Ishikawa (cell line): ENCODE measurements at regions not wholly inside any gene's neighbourhood (a gene's known extent, or its start where the extent isn't known, plus 50 kb on each side); places are given as distances from the start of the nearest gene placed in this dataset.

ENCODE experiments used
- CEBPB ChIP-seq: IDR thresholded peaks from 2 replicates; pipeline ENCODE4 v1.6.1; 2012
- CREB1 ChIP-seq: IDR thresholded peaks from 2 replicates; pipeline ENCODE4 v1.6.1; 2012; ENCODE audit warnings: low read depth
- EGR1 ChIP-seq: IDR thresholded peaks from 2 replicates; pipeline ENCODE4 v1.6.1; 2012
- EP300 ChIP-seq: IDR thresholded peaks from 2 replicates; pipeline ENCODE4 v1.6.1; 2012; ENCODE audit warnings: borderline replicate concordance
- FOXM1 ChIP-seq: IDR thresholded peaks from 2 replicates; pipeline ENCODE4 v1.6.1; 2012; ENCODE audit warnings: low read depth, borderline replicate concordance
- MAX ChIP-seq: IDR thresholded peaks from 2 replicates; pipeline ENCODE4 v1.6.1; 2012
- NFIC ChIP-seq: IDR thresholded peaks from 2 replicates; pipeline ENCODE4 v1.6.1; 2012
- RAD21 ChIP-seq: IDR thresholded peaks from 2 replicates; pipeline ENCODE4 v1.6.1; 2012; ENCODE audit warnings: low read depth
- REST ChIP-seq: IDR thresholded peaks from 2 replicates; pipeline ENCODE4 v1.6.1; 2012; ENCODE audit warnings: low read depth, mild to moderate bottlenecking
- TAF1 ChIP-seq: IDR thresholded peaks from 2 replicates; pipeline ENCODE4 v1.6.1; 2012; ENCODE audit warnings: low read depth, mild to moderate bottlenecking
- TCF12 ChIP-seq: IDR thresholded peaks from 2 replicates; pipeline ENCODE4 v1.6.1; 2012; ENCODE audit warnings: low read depth
- YY1 ChIP-seq: IDR thresholded peaks from 2 replicates; pipeline ENCODE4 v1.6.1; 2012; ENCODE audit warnings: low read depth
- ZBTB7A ChIP-seq: IDR thresholded peaks from 2 replicates; pipeline ENCODE4 v1.6.1; 2012; ENCODE audit warnings: low read depth
- TF ChIP-seq, protein P1 (sequence below): IDR thresholded peaks from 2 replicates; pipeline ENCODE4 v1.6.1; 2012

DNA sequence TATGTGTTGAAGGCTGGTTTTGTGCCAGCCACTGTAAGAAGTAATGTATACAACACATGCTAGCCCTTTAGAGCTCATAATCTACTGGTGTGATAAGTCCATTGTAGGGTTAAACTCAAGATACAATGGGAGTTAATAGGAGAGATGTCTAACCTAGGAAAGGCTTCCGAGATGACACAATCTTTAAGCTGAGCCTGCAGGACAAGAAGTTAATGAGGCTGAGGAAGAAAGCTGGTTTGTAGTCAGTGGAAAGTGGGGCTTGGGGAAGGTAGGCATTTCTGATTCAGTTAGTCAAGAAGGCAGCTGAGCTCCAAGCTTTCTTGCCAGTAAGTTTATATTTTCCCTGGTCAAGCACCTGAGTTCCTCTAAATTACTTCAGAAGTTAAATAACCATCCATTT, 83.0 kb upstream of the TGFBR2 start:
- TF ChIP-seq RAD21 (no peak), FOXM1 (no peak), REST (no peak), MAX (no peak), EP300 (no peak), TAF1 (no peak), EGR1 (no peak), CEBPB (no peak), NFIC (no peak), YY1 (no peak), TCF12 (no peak), ZBTB7A (no peak), CREB1 (no peak)
- TF ChIP-seq, protein P1, sequence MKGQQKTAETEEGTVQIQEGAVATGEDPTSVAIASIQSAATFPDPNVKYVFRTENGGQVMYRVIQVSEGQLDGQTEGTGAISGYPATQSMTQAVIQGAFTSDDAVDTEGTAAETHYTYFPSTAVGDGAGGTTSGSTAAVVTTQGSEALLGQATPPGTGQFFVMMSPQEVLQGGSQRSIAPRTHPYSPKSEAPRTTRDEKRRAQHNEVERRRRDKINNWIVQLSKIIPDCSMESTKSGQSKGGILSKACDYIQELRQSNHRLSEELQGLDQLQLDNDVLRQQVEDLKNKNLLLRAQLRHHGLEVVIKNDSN, result no peak
